Naive thymus-derived CD4-positive, alpha-beta T cell (primary cell): ENCODE measurements at regions not wholly inside any gene's neighbourhood (a gene's known extent, or its start where the extent isn't known, plus 50 kb on each side); places are given as distances from the start of the nearest gene placed in this dataset.
A peak's percentile ranks its signal among the peaks of the same experiment; 100 is the strongest.

Experiments
- ATAC-seq: fragments of 150-1000 bp; cut with Tn5 transposase; 2 replicates; pipeline ENCODE4 v1.10.0; 2021; ENCODE audit warnings: mild to moderate bottlenecking, moderate library complexity
- CTCF ChIA-PET: fragments of 350-600 bp; sonication (Branson Sonifier 250); formaldehyde crosslinking; loops from one replicate; lab custom pipeline; 2021; ENCODE audit warnings: antibody characterized with exemption; lab: Charles Lee
- POLR2A ChIA-PET: fragments of 350-600 bp; sonication (Branson Sonifier 250); formaldehyde crosslinking; loops from one replicate; lab custom pipeline; 2021; ENCODE audit warnings: antibody characterized with exemption, inconsistent platforms; lab: Charles Lee
- DNase-seq, 9 donors: peaks; one replicate each; pipeline versions ENCODE4 v3.0.0 to v3.0.0-alpha.2; 2020 to 2022; ENCODE audit warnings: mixed read lengths in 1 of 9
- H3K27ac ChIP-seq: one replicate; pipeline ENCODE4 v1.7.0; 2013; ENCODE audit warnings: mild to moderate bottlenecking, low read depth, low read length, moderate library complexity
- H3K27me3 ChIP-seq, 2 donors: one replicate each; pipeline ENCODE4 v1.7.0; 2013; ENCODE audit warnings: low read length in 2 of 2, mild to moderate bottlenecking in 2 of 2, moderate library complexity in 2 of 2; ENCODE audit not compliant: control insufficient read depth in 2 of 2, insufficient read depth in 2 of 2
- H3K36me3 ChIP-seq, 3 experiments: 1 replicate in 2 of 3; 2 replicates in 1 of 3; pipeline ENCODE4 v1.7.0; 2013; ENCODE audit warnings: low read length in 3 of 3, mild to moderate bottlenecking in 3 of 3, moderate library complexity in 1 of 3; ENCODE audit not compliant: insufficient read depth in 3 of 3, control insufficient read depth in 2 of 3
- H3K4me1 ChIP-seq, 2 donors: one replicate each; pipeline ENCODE4 v1.7.0; 2013; ENCODE audit warnings: low read length in 2 of 2, mild to moderate bottlenecking in 2 of 2, moderate library complexity in 1 of 2; ENCODE audit not compliant: control insufficient read depth in 2 of 2, insufficient read depth in 2 of 2
- H3K4me3 ChIP-seq: 2 replicates; pipeline ENCODE4 v1.7.0; 2013; ENCODE audit warnings: mild to moderate bottlenecking, low read length
- H3K9me3 ChIP-seq, 3 experiments: 1 replicate in 2 of 3; 2 replicates in 1 of 3; pipeline ENCODE4 v1.7.0; 2013; ENCODE audit warnings: low read length in 3 of 3; ENCODE audit not compliant: control insufficient read depth in 2 of 3
- H3K27ac Mint-ChIP-seq, 9 donors: one replicate each; pipeline ENCODE4 v1.8.0; 2020 to 2022; ENCODE audit warnings: mixed read lengths in 9 of 9, mild to moderate bottlenecking in 8 of 9, moderate library complexity in 5 of 9, inconsistent platforms in 2 of 9
- H3K27me3 Mint-ChIP-seq, 5 donors: one replicate each; pipeline ENCODE4 v1.8.0; 2021 to 2022; ENCODE audit warnings: mixed read lengths in 5 of 5, mild to moderate bottlenecking in 1 of 5
- H3K36me3 Mint-ChIP-seq, 5 donors: one replicate each; pipeline ENCODE4 v1.8.0; 2020 to 2022; ENCODE audit warnings: mixed read lengths in 5 of 5, mild to moderate bottlenecking in 3 of 5, inconsistent platforms in 1 of 5
- H3K4me1 Mint-ChIP-seq, 7 donors: one replicate each; pipeline ENCODE4 v1.8.0; 2020 to 2022; ENCODE audit warnings: mixed read lengths in 7 of 7, mild to moderate bottlenecking in 3 of 7, inconsistent platforms in 1 of 7
- H3K4me3 Mint-ChIP-seq, 10 donors: one replicate each; pipeline ENCODE4 v1.8.0; 2020 to 2022; ENCODE audit warnings: mild to moderate bottlenecking in 10 of 10, mixed read lengths in 10 of 10, moderate library complexity in 6 of 10, inconsistent platforms in 2 of 10
- H3K9me3 Mint-ChIP-seq, 11 donors: one replicate each; pipeline ENCODE4 v1.8.0; 2020 to 2022; ENCODE audit warnings: mixed read lengths in 11 of 11, mild to moderate bottlenecking in 4 of 11, inconsistent platforms in 1 of 11, moderate library complexity in 1 of 11
- intact Hi-C, 2 donors: fragments of 100-400 bp; cut with micrococcal nuclease; formaldehyde crosslinking; loops; one replicate each; pipeline ENCODE4 v1.15.1; 2023

GRCh38 chr1:229888561-229889001 lies 178.5 kb upstream of the GALNT2 start:
- Mint-ChIP-seq H3K9me3 (peaks cover 0 to 2% (median 0%) of the 10 kb centered on the region in 11 donors), H3K27ac (peak overlapping the region in 1 of 9 donors; percentile 5), H3K4me3 (no peak overlapping the region), H3K4me1 (no peaks in the 10 kb centered on the region), H3K36me3 (no peaks in the 10 kb centered on the region), H3K27me3 (peaks cover 6 to 32% (median 19%) of the 10 kb centered on the region in 5 donors)
- DNase-seq, result no peak
- H3K27me3 ChIP-seq, result no peaks in the 10 kb centered on the region
- H3K36me3 ChIP-seq, result no peaks in the 10 kb centered on the region
- no peaks in the 10 kb centered on the region for H3K9me3 ChIP-seq
- intact Hi-C loops, result no loop called here
- ChIA-PET CTCF (interaction anchor here (1.2 kb wide), 1 partner anchor 228 kb away, joined by 4 read pairs; no protein-coding TSS in a partner anchor), POLR2A (no interaction called here)
- H3K4me1 ChIP-seq, result no peaks in the 10 kb centered on the region
- H3K27ac ChIP-seq, result no peak overlapping the region
- no peak overlapping the region for H3K4me3 ChIP-seq
- ATAC-seq, result no peak

GRCh38 chr1:229889031-229889517 lies 178.0 kb upstream of the GALNT2 start:
- intact Hi-C loops, result no loop called here
- peaks cover 6 to 32% (median 15%) of the 10 kb centered on the region in 5 donors for H3K27me3 Mint-ChIP-seq
- H3K9me3 Mint-ChIP-seq, result peaks cover 0 to 2% (median 0%) of the 10 kb centered on the region in 11 donors
- no peaks in the 10 kb centered on the region for H3K4me1 Mint-ChIP-seq
- H3K36me3 Mint-ChIP-seq, result no peaks in the 10 kb centered on the region
- CTCF ChIA-PET, result interaction anchor here (1.2 kb wide), 1 partner anchor 228 kb away, joined by 4 read pairs; no protein-coding TSS in a partner anchor
- ATAC-seq (no peak), DNase-seq (no peak)
- Histone ChIP-seq H3K9me3 (no peaks in the 10 kb centered on the region), H3K4me1 (no peaks in the 10 kb centered on the region), H3K27me3 (no peaks in the 10 kb centered on the region), H3K4me3 (no peak overlapping the region), H3K27ac (no peak overlapping the region), H3K36me3 (no peaks in the 10 kb centered on the region)
- POLR2A ChIA-PET, result no interaction called here
- no peak overlapping the region for H3K27ac Mint-ChIP-seq
- H3K4me3 Mint-ChIP-seq, result no peak overlapping the region

- H3K27me3 ChIP-seq, result no peaks in the 10 kb centered on the region
- H3K4me3 Mint-ChIP-seq, result no peak overlapping the region
- no peaks in the 10 kb centered on the region for H3K9me3 ChIP-seq
- H3K27ac Mint-ChIP-seq, result no peak overlapping the region
- DNase-seq, result no peak
- no peak overlapping the region for H3K4me3 ChIP-seq
- no peaks in the 10 kb centered on the region for H3K36me3 Mint-ChIP-seq
- H3K36me3 ChIP-seq, result no peaks in the 10 kb centered on the region
- no peaks in the 10 kb centered on the region for H3K4me1 Mint-ChIP-seq
- intact Hi-C loops, result no loop called here
- CTCF ChIA-PET, result no interaction called here
- peaks cover 0 to 2% (median 0%) of the 10 kb centered on the region in 11 donors for H3K9me3 Mint-ChIP-seq
- POLR2A ChIA-PET, result no interaction called here
- no peak for ATAC-seq
- H3K27me3 Mint-ChIP-seq, result peaks cover 10 to 43% (median 28%) of the 10 kb centered on the region in 5 donors
- H3K4me1 ChIP-seq, result no peaks in the 10 kb centered on the region
- no peak overlapping the region for H3K27ac ChIP-seq
Observed at GRCh38 chr1:229891227-229891626, 175.8 kb upstream of the GALNT2 start.

GRCh38 chr1:229892515-229893117 lies 174.4 kb upstream of the GALNT2 start:
- no peaks in the 10 kb centered on the region for H3K4me1 Mint-ChIP-seq
- H3K27ac ChIP-seq, result no peak overlapping the region
- H3K27ac Mint-ChIP-seq, result no peak overlapping the region
- H3K27me3 ChIP-seq, result no peaks in the 10 kb centered on the region
- H3K9me3 Mint-ChIP-seq, result peaks cover 0 to 2% (median 0%) of the 10 kb centered on the region in 11 donors
- no peaks in the 10 kb centered on the region for H3K9me3 ChIP-seq
- H3K4me3 Mint-ChIP-seq, result no peak overlapping the region
- H3K36me3 ChIP-seq, result no peaks in the 10 kb centered on the region
- ChIA-PET CTCF (interaction anchor here (0.6 kb wide), 1 partner anchor 32 kb away, joined by 5 read pairs; no protein-coding TSS in a partner anchor), POLR2A (no interaction called here)
- H3K4me1 ChIP-seq, result no peaks in the 10 kb centered on the region
- H3K4me3 ChIP-seq, result no peak overlapping the region
- intact Hi-C loops, result no loop called here
- ATAC-seq, result no peak
- DNase-seq, result no peak
- peaks cover 0 to 3% (median 0%) of the 10 kb centered on the region in 5 donors for H3K36me3 Mint-ChIP-seq
- peaks cover 15 to 51% (median 33%) of the 10 kb centered on the region in 5 donors for H3K27me3 Mint-ChIP-seq

GRCh38 chr1:229893762-229894444 lies 173.1 kb upstream of the GALNT2 start:
- no peak overlapping the region for H3K27ac ChIP-seq
- no peaks in the 10 kb centered on the region for H3K27me3 ChIP-seq
- DNase-seq (no peak), ATAC-seq (no peak)
- H3K36me3 Mint-ChIP-seq, result peaks cover 0 to 4% (median 0%) of the 10 kb centered on the region in 5 donors
- H3K9me3 Mint-ChIP-seq, result peaks cover 0 to 2% (median 0%) of the 10 kb centered on the region in 11 donors
- no peaks in the 10 kb centered on the region for H3K36me3 ChIP-seq
- H3K27me3 Mint-ChIP-seq, result peaks cover 17 to 58% (median 36%) of the 10 kb centered on the region in 5 donors
- H3K27ac Mint-ChIP-seq, result no peak overlapping the region
- no peaks in the 10 kb centered on the region for H3K4me1 ChIP-seq
- H3K4me3 Mint-ChIP-seq, result no peak overlapping the region
- H3K4me1 Mint-ChIP-seq, result no peaks in the 10 kb centered on the region
- ChIA-PET CTCF (no interaction called here), POLR2A (no interaction called here)
- no peaks in the 10 kb centered on the region for H3K9me3 ChIP-seq
- intact Hi-C loops, result no loop called here
- no peak overlapping the region for H3K4me3 ChIP-seq

GRCh38 chr1:229894532-229894931 lies 172.5 kb upstream of the GALNT2 start:
- intact Hi-C loops, result no loop called here

More at GRCh38 chr1:229894532-229894931, 172.5 kb upstream of the GALNT2 start:
- Histone ChIP-seq H3K27ac (no peak overlapping the region), H3K4me1 (no peaks in the 10 kb centered on the region), H3K27me3 (no peaks in the 10 kb centered on the region), H3K4me3 (no peak overlapping the region), H3K9me3 (no peaks in the 10 kb centered on the region), H3K36me3 (no peaks in the 10 kb centered on the region)
- Mint-ChIP-seq H3K36me3 (peaks cover 0 to 4% (median 0%) of the 10 kb centered on the region in 5 donors), H3K27me3 (peaks cover 18 to 55% (median 39%) of the 10 kb centered on the region in 5 donors), H3K27ac (no peak overlapping the region), H3K4me1 (no peaks in the 10 kb centered on the region), H3K4me3 (no peak overlapping the region), H3K9me3 (peaks cover 0 to 2% (median 0%) of the 10 kb centered on the region in 11 donors)
- POLR2A ChIA-PET, result no interaction called here
- CTCF ChIA-PET, result no interaction called here
- ATAC-seq (no peak), DNase-seq (no peak)
